HG03342 (cell line): ENCODE measurements at regions not wholly inside any gene's neighbourhood (a gene's known extent, or its start where the extent isn't known, plus 50 kb on each side); places are given as distances from the start of the nearest gene placed in this dataset.
A peak's percentile ranks its signal among the peaks of the same experiment; 100 is the strongest.
"Not testable (repeated sequence)": the region's sequence is repeated elsewhere in the genome, so short reads cannot be mapped to it uniquely, and the experiment has no call there.

ENCODE experiments used
- ATAC-seq: cut with Tn5 transposase; IDR thresholded peaks from one replicate; pipeline ENCODE4 v1.9.1; 2021; ENCODE audit warnings: mild to moderate bottlenecking, moderate library complexity; ENCODE audit not compliant: unreplicated experiment

DNA sequence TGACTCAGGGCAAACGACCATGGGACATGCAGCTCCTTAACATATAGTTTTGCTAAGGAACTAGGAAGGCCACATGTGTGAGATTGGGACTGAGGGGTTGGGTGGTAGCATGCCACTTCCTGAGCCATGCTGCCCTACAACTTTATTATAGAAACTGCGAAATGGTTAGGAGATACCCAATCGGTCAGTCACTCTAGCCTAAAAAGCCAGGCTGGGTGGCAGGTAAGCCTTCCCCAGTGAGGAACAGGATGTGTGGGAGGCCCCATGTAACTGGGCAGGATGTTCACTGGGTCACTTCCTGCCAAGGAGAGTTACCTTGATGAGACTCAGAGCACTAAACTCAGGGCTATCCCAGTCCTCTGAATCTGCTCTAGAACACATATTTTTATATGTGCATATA is 123.5 kb downstream of the MAP3K7 start:
- ATAC-seq = no peak

GRCh38 chr6:90462102-90462501 is 124.8 kb downstream of the MAP3K7 start:
- ATAC-seq = no peak

DNA sequence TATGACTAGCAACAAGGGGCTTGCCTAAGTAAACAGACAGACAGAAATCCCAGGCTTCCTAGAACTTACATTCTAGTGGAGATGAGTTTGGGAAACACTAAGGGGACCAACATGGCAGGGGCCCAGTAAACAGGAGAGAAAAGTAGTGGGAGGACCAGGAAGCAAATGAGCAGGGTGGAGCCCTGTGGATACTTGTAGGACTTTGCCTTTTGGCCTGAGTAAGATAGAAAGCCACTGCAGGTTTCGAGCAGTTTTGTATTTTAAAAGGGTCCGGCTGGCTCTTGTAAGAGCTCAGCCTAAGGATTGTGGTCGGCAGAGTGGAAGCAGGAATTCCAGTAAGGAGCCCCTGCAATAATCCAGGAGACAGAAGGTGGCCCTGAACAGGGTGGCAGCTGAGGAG is 125.5 kb downstream of the MAP3K7 start:
- ATAC-seq = no peak

DNA sequence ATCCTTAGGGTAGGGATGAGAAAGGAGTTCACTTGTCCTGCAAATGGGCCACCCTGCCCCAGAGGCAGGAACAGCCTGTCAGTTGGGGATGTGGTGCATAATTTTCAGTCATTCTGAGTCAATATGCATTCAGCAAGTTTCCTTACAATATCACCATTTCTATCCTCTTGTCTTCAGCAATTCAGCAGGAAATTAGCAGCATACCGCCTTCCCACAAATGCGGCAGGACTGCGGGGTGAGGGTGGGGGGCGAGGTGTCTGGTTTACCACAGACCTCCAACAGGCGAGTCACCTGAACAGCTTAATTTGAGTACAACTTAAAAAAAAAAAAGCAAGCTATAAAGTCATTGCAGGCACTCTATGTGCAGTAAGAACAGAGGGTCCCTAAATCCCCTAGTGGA is 126.8 kb downstream of the MAP3K7 start:
- no peak for ATAC-seq

GRCh38 chr6:90459225-90459758 is 127.6 kb downstream of the MAP3K7 start:
- ATAC-seq = no peak

- no peak for ATAC-seq
Measured at GRCh38 chr6:90458353-90459224, 128.3 kb downstream of the MAP3K7 start.

GRCh38 chr6:90457867-90458259 is 129.0 kb downstream of the MAP3K7 start:
- ATAC-seq = no peak

DNA sequence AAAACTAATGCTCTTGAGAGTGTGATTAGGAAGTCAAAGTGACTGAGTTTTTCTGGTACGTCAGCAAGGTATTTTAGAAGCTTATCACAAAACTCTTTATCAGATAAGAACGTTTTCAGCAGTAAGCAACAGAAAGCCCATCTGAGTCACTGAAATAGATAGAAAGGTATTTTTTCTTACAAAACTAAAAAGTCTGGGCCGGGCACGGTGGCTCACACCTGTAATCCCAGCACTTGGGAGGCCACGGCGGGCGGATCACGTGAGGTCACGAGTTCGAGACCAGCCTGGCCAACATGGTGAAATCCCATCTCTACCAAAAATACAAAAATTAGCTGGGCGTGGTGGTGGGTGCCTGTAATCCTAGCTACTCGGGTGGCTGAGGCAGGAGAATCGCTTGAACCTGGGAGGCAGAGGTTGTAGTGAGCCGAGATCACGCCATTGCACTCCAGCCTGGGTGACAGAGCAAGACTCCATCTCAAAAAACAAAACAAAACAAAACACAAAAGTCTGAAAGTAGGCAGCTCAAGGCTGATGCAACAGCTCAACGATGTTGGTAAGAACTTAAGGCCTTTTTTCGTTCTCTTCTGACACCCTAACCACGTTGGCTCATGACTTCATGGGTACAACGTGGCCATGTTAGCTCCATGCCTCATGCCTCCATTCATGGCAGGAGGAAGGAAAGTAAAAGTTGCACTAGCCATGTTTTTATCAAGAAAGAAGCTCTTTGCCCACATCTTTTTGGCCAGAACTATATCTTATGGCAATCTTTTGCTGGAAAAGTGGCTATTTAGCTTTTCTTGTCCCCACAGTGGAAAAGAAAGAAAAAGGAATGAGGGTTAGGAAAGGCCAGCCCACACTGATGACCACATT is 129.6 kb downstream of the MAP3K7 start:
- not testable (repeated sequence) for ATAC-seq

- ATAC-seq = no peak
Measured at GRCh38 chr6:90456001-90456400, 130.9 kb downstream of the MAP3K7 start.

- no peak for ATAC-seq
Measured at GRCh38 chr6:90454836-90455427, 131.9 kb downstream of the MAP3K7 start.

DNA sequence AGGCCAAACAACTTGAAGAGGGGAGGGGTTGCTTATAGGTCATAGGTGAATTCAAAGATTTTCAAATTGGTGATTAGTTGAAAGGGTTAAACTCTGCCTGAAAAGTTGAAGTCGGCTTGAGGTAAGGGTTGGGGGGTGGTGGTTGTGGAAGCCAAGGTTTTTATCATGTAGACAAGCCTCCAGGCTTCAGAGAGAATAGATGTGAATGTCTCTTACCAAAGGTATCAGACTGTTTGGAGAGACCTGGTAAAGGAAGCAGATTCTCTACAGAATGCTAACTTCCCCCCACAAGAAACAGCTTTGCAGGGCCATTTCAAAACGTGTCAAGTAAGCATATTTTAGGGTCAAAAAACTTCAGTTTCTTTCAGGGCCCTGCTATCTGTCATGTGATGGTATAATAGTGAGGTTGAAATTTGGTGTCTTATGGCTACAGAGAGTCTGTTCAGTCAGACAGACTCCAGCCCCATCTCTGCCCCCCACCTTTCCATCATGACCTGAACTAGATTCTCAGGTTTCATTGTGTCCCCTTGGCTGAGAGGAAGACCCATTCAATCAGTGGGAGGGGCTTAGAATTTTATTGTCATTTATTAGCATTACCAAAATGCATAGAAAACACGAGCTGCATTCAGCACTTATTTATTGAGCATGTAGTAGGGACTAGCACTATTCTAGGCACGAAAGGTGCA is 136.5 kb downstream of the MAP3K7 start:
- ATAC-seq = no peak

DNA sequence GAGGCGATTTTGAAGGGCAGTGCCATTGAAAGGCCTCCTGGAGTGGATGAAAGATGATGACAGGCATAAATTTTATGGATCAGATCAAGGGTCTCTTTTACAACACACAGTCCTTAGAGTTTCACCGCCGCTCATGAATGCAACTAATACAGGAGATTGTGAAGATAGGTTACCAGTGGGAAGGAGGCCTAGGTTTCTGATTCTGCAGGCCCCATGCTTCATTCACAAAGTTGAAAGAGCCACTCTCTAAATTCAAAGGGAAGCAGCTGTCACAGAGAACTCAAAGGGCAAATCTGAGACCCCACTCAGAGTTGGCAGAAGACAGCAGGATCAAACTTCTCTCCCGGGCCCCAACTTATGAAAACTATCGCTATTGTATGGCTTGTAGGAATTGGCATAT is 137.6 kb downstream of the MAP3K7 start:
- ATAC-seq = no peak

GRCh38 chr6:90448836-90449235 is 138.0 kb downstream of the MAP3K7 start:
- ATAC-seq = no peak

DNA sequence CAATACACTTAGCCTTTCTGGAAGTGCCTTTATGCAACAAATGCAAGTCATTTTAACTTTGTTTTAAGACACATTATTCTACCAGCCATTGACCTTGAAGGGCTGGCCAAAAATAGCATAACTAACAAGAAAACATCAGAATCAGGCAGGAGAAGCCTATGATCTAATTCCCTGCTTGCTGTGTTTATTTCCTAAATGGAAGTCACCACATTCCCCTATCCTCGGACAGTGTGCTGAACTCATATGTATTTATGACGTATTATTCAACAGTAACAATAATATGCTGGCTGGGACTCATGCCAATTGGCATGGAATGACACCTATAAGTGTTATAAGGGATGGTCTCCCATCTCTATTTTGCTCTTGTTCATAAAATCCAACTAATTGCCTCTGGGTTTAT is 140.7 kb downstream of the MAP3K7 start:
- no peak for ATAC-seq

DNA sequence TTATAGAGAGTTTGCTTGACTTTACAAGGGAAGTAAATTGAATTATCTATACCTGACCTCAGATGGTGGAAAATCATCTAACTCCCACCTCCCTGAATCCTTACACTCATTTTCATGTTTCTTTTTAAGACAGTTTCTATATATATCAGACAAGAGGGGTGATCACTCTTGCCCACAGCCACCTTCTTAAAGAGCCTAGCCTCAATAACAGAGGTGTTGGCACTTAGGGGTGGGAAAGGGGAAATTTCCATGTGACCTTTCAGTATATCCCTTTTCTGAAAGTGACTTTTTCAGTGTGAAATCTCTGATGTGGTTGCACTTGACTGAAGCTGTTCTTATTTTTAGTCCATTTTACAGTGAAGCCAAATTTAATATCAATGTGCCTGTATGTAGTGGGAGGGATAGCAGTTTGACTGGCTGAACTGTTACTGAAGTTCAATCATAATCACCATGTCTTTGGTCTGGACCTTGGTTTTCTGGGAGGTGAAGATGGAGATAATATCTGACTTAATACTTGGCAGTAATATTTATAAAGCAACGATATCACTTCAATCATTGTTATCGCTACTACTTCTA is 141.3 kb downstream of the MAP3K7 start:
- no peak for ATAC-seq

- ATAC-seq = peak; percentile 47
Measured at GRCh38 chr6:90444160-90444714, 142.6 kb downstream of the MAP3K7 start.

DNA sequence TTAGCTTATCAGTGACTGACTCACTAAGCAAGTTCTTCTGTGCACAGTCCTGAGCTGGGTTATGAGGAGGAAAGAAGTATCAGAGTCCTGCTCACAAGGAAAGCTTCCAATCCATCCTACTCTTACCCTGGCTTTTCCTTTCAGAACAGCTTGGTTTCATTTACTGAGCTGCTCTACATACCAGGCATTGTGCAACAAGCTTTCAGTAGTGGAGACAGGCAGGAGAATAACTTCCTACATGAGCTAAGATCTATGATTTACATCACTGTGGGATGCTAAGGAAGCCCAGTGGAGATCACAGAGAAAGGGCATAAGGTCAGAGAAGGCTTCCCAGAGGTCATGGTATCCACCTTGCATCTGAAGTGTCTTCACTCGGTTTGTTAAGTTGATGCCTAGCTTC is 144.5 kb downstream of the MAP3K7 start:
- no peak for ATAC-seq

- no peak for ATAC-seq
Measured at GRCh38 chr6:90440586-90441283, 144.1 kb upstream of the BACH2 start.

- ATAC-seq = no peak
Measured at GRCh38 chr6:90439586-90439985, 142.9 kb upstream of the BACH2 start.
